ENCODE measurements at regions not wholly inside any gene's neighbourhood (a gene's known extent, or its start where the extent isn't known, plus 50 kb on each side); places are given as distances from the start of the nearest gene placed in this dataset.

- DNase-seq: no peak
Observed at GRCh38 chr11:130781931-130782330, 134.3 kb downstream of the SNX19 start.

GRCh38 chr11:130782361-130783222 lies 133.7 kb downstream of the SNX19 start:
- DNase-seq: no peak

GRCh38 chr11:130783323-130783722 lies 133.0 kb downstream of the SNX19 start:
- no peak for DNase-seq

- no peak for DNase-seq
Observed at GRCh38 chr11:130785380-130786116, 130.7 kb downstream of the SNX19 start.

- no peak for DNase-seq
Observed at GRCh38 chr11:130786586-130786985, 129.7 kb downstream of the SNX19 start.

GRCh38 chr11:130787092-130787616 lies 129.1 kb downstream of the SNX19 start:
- DNase-seq: no peak

GRCh38 chr11:130787973-130788570 lies 128.2 kb downstream of the SNX19 start:
- no peak for DNase-seq

- no peak for DNase-seq
Observed at GRCh38 chr11:130789056-130789640, 127.1 kb downstream of the SNX19 start.

- no peak for DNase-seq
Observed at GRCh38 chr11:130790689-130791088, 125.6 kb downstream of the SNX19 start.

GRCh38 chr11:130792772-130793171 lies 123.5 kb downstream of the SNX19 start:
- DNase-seq: no peak

GRCh38 chr11:130796828-130797227 lies 119.5 kb downstream of the SNX19 start:
- DNase-seq: no peak

- no peak for DNase-seq
Observed at GRCh38 chr11:130798280-130798679, 118.0 kb downstream of the SNX19 start.

- no peak for DNase-seq
Observed at GRCh38 chr11:130798801-130799200, 117.5 kb downstream of the SNX19 start.

GRCh38 chr11:130801333-130802122 lies 114.8 kb downstream of the SNX19 start:
- no peak for DNase-seq

- DNase-seq: no peak
Observed at GRCh38 chr11:130802567-130802966, 113.7 kb downstream of the SNX19 start.

GRCh38 chr11:130804306-130805076 lies 111.8 kb downstream of the SNX19 start:
- no peak for DNase-seq

GRCh38 chr11:130806746-130807145 lies 109.5 kb downstream of the SNX19 start:
- no peak for DNase-seq

- DNase-seq: no peak
Observed at GRCh38 chr11:130808541-130808940, 107.7 kb downstream of the SNX19 start.

- no peak for DNase-seq
Observed at GRCh38 chr11:130813196-130813595, 103.1 kb downstream of the SNX19 start.

GRCh38 chr11:130813638-130814037 lies 102.6 kb downstream of the SNX19 start:
- DNase-seq: no peak

GRCh38 chr11:130814440-130815096 lies 101.7 kb downstream of the SNX19 start:
- DNase-seq: no peak

Data from NCI-H2029 treated with DMSO at 0.1 percent for 48 hours (cell line).